ENCODE measurements at regions not wholly inside any gene's neighbourhood (a gene's known extent, or its start where the extent isn't known, plus 50 kb on each side); places are given as distances from the start of the nearest gene placed in this dataset.

- Histone ChIP-seq H3K4me3 (no peak overlapping the region), H3K27me3 (no peaks in the 10 kb centered on the region), H3K36me3 (no peaks in the 10 kb centered on the region), H3K27ac (no peak overlapping the region), H3K4me1 (no peaks in the 10 kb centered on the region), H3K9me3 (peaks cover 0 to 3% of the 10 kb centered on the region in 2 donors)
- TF ChIP-seq POLR2A (IDR thresholded peaks at IDR 0.05) = no peak
- no peak for TF ChIP-seq CTCF (IDR thresholded peaks at IDR 0.05)
- intact Hi-C loops (cut with DNase I; ENCODE audit: low total_unique reads) = no loop called here
- no peak for DNase-seq
These were observed 210.1 kb downstream of the LIG4 start for GRCh38 chr13:108005231-108005630.

GRCh38 chr13:108003626-108004025 is 211.7 kb downstream of the LIG4 start:
- H3K36me3 ChIP-seq = no peaks in the 10 kb centered on the region
- no peaks in the 10 kb centered on the region for H3K27me3 ChIP-seq
- TF ChIP-seq CTCF (IDR thresholded peaks at IDR 0.05) (no peak), POLR2A (IDR thresholded peaks at IDR 0.05) (no peak)
- no peak overlapping the region for H3K4me3 ChIP-seq
- no peaks in the 10 kb centered on the region for H3K9me3 ChIP-seq
- DNase-seq = no peak
- H3K4me1 ChIP-seq = no peaks in the 10 kb centered on the region
- intact Hi-C loops (cut with DNase I; ENCODE audit: low total_unique reads) = no loop called here
- no peak overlapping the region for H3K27ac ChIP-seq

DNA sequence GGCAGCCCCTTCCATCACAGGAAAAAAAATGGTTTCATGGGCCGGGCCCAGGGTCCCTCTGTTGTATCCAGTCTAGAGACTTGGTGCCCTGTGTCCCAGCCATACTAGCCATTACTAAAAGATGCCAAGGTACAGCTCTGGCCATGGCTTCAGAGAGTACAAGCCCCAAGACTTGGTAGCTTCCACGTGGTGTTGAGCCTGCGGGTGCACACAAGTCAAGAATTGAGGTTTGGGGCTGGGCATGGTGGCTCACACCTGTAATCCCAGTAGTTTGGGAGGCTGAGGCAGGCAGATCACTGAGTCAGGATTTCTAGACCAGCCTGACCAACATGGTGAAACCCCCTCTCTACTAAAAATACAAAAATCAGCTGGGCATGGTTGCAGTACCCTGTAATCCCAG is 214.3 kb downstream of the LIG4 start:
- H3K27me3 ChIP-seq = no peaks in the 10 kb centered on the region
- H3K36me3 ChIP-seq = no peaks in the 10 kb centered on the region
- H3K4me3 ChIP-seq = no peak overlapping the region
- no peak overlapping the region for H3K27ac ChIP-seq
- DNase-seq = no peak
- H3K4me1 ChIP-seq = no peaks in the 10 kb centered on the region
- H3K9me3 ChIP-seq = no peaks in the 10 kb centered on the region
- intact Hi-C loops (cut with DNase I; ENCODE audit: low total_unique reads) = no loop called here
- TF ChIP-seq POLR2A (IDR thresholded peaks at IDR 0.05) (no peak), CTCF (IDR thresholded peaks at IDR 0.05) (no peak)

DNA sequence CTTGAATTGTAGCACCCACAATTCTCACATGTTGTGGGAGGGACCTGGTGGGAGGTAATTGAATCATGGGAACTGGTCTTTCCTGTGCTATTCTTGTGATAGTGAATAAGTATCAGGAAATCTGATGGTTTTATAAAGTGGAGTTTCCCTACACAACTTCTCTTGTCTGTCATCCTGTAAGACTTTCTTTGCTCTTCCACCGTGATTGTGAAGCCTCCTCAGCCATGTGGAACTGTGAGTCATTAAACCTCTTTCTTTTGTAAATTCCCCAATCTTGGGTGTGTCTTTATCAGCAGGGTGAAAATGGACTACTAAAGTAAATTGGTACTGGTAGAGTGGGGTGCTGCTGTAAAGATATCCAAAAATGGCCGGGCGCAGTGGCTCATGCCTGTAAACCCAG is 215.6 kb downstream of the LIG4 start:
- Histone ChIP-seq H3K36me3 (no peaks in the 10 kb centered on the region), H3K27me3 (no peaks in the 10 kb centered on the region), H3K9me3 (no peaks in the 10 kb centered on the region), H3K27ac (no peak overlapping the region), H3K4me3 (no peak overlapping the region), H3K4me1 (no peaks in the 10 kb centered on the region)
- intact Hi-C loops (cut with DNase I; ENCODE audit: low total_unique reads) = no loop called here
- TF ChIP-seq CTCF (IDR thresholded peaks at IDR 0.05) (no peak), POLR2A (IDR thresholded peaks at IDR 0.05) (no peak)
- no peak for DNase-seq

- intact Hi-C loops (cut with DNase I; ENCODE audit: low total_unique reads) = no loop called here
- Histone ChIP-seq H3K36me3 (no peaks in the 10 kb centered on the region), H3K27me3 (no peaks in the 10 kb centered on the region), H3K4me3 (no peak overlapping the region), H3K27ac (no peak overlapping the region), H3K9me3 (no peaks in the 10 kb centered on the region), H3K4me1 (no peaks in the 10 kb centered on the region)
- no peak for DNase-seq
- TF ChIP-seq POLR2A (IDR thresholded peaks at IDR 0.05) (no peak), CTCF (IDR thresholded peaks at IDR 0.05) (no peak)
These were observed 221.2 kb downstream of the LIG4 start for GRCh38 chr13:107994137-107994536.
